ENCODE measurements at regions not wholly inside any gene's neighbourhood (a gene's known extent, or its start where the extent isn't known, plus 50 kb on each side); places are given as distances from the start of the nearest gene placed in this dataset.
"Not testable (repeated sequence)": the region's sequence is repeated elsewhere in the genome, so short reads cannot be mapped to it uniquely, and the experiment has no call there.

GRCh38 chr1:273772-274171 is 177.7 kb downstream of the OR4F29 start:
- H3K4me3 ChIP-seq (ENCODE audit: low read depth, low read length), result not testable (repeated sequence)

GRCh38 chr1:267815-268214 is 183.7 kb downstream of the OR4F29 start:
- not testable (repeated sequence) for H3K4me3 ChIP-seq (ENCODE audit: low read depth, low read length)
- TF ChIP-seq CTCF (IDR thresholded peaks at IDR 0.05; ENCODE audit: borderline replicate concordance, insufficient read depth, low read depth, low read length), result peak; percentile 55
